Nephron (organoid): ENCODE measurements at regions not wholly inside any gene's neighbourhood (a gene's known extent, or its start where the extent isn't known, plus 50 kb on each side); places are given as distances from the start of the nearest gene placed in this dataset.
"Not testable (repeated sequence)": the region's sequence is repeated elsewhere in the genome, so short reads cannot be mapped to it uniquely, and the experiment has no call there.

Experiments used
- H3K27ac Mint-ChIP-seq, 3 experiments: 2 replicates each; pipeline ENCODE4 v1.8.0; 2020; ENCODE audit warnings: mixed read lengths in 3 of 3, mild to moderate bottlenecking in 2 of 3, moderate library complexity in 1 of 3
- H3K27me3 Mint-ChIP-seq: 2 replicates; pipeline ENCODE4 v1.8.0; 2021; ENCODE audit warnings: low read depth, mild to moderate bottlenecking, moderate library complexity, mixed read lengths
- H3K36me3 Mint-ChIP-seq: 2 replicates; pipeline ENCODE4 v1.8.0; 2020; ENCODE audit warnings: low read depth, mixed read lengths
- H3K4me1 Mint-ChIP-seq: 2 replicates; pipeline ENCODE4 v1.8.0; 2020; ENCODE audit warnings: mixed read lengths
- H3K4me3 Mint-ChIP-seq, 3 experiments: 2 replicates each; pipeline ENCODE4 v1.8.0; 2020; ENCODE audit warnings: mild to moderate bottlenecking in 3 of 3, mixed read lengths in 3 of 3, moderate library complexity in 2 of 3
- H3K9me3 Mint-ChIP-seq: 2 replicates; pipeline ENCODE4 v1.8.0; 2020; ENCODE audit warnings: mixed read lengths
- TF ChIP-seq, protein P1 (sequence below), 3 experiments: fragments of 200-600 bp; sonication (generic); IDR thresholded peaks; one replicate each; pipeline ENCODE4 v1.5.0; 2021; ENCODE audit warnings: antibody characterized with exemption in 3 of 3; ENCODE audit not compliant: unreplicated experiment in 3 of 3

DNA sequence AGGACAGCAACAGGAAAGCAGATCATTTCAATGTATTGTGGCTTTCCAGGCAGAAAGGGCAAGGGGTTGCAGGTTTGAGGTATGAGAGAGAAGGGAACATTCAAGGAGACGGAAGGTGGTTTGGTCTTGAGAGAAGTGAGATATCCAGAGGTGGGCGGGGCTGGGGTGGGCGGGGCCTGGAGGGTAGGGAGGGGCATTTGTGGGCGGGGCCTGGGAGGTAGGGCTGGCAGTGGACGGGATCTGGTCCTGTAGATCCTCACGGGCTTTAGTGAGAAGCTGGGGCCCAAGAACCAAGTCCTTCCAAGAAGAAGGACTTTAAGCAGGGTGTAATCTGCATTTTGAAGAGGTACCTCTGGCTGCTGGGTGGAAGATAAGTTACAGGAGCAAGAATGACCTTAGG, 199.2 kb downstream of the MN1 start:
- H3K36me3 Mint-ChIP-seq: no peaks in the 10 kb centered on the region
- no peaks in the 10 kb centered on the region for H3K9me3 Mint-ChIP-seq
- peaks cover 26% of the 10 kb centered on the region for H3K27me3 Mint-ChIP-seq
- peak overlapping the region in 1 of 3 experiments; percentile 77 for H3K27ac Mint-ChIP-seq
- H3K4me3 Mint-ChIP-seq: no peak overlapping the region
- TF ChIP-seq, protein P1, sequence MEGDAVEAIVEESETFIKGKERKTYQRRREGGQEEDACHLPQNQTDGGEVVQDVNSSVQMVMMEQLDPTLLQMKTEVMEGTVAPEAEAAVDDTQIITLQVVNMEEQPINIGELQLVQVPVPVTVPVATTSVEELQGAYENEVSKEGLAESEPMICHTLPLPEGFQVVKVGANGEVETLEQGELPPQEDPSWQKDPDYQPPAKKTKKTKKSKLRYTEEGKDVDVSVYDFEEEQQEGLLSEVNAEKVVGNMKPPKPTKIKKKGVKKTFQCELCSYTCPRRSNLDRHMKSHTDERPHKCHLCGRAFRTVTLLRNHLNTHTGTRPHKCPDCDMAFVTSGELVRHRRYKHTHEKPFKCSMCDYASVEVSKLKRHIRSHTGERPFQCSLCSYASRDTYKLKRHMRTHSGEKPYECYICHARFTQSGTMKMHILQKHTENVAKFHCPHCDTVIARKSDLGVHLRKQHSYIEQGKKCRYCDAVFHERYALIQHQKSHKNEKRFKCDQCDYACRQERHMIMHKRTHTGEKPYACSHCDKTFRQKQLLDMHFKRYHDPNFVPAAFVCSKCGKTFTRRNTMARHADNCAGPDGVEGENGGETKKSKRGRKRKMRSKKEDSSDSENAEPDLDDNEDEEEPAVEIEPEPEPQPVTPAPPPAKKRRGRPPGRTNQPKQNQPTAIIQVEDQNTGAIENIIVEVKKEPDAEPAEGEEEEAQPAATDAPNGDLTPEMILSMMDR (IDR thresholded peaks at IDR 0.05; ENCODE audit: unreplicated experiment in 3 of 3): no peak
- H3K4me1 Mint-ChIP-seq: peaks cover 17% of the 10 kb centered on the region

DNA sequence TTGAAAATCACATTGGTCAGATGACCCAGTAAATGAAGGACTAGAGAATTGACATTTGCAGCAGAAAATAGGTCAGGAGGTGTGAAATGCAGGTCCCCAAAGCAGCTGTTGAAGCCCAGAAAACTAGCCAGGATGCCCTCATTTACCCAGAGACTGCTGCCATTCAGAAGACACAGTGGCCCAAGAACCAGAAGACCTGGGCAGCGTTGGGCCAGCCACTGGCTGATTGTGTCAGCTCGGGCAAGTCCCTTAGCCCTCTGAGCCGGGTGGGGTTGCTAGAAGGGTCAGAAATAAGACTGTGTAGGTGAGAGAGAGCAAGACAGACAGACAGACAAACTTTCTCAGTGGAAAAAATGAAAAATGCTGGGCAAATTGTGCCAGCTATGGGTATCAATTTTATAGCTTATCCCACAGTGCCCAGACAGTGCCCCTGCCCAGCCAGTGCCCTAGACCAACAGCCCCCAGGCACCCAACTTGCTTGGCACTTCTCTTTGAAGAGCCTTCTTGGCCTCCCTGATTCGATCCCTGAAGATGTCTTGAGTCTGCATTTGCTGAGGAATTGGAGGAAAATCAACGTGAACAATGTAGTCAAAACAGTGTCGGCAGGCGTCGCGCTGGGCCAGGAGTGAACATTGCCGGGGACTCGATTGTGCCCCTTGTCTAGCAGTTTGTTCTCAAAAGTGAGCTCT, 198.3 kb downstream of the MN1 start:
- Mint-ChIP-seq H3K9me3 (no peaks in the 10 kb centered on the region), H3K4me1 (peaks cover 15% of the 10 kb centered on the region), H3K27ac (peak overlapping the region in 2 of 3 experiments; percentile 65 to 77), H3K36me3 (no peaks in the 10 kb centered on the region), H3K27me3 (peaks cover 29% of the 10 kb centered on the region), H3K4me3 (no peak overlapping the region)
- TF ChIP-seq, protein P1 (IDR thresholded peaks at IDR 0.05; ENCODE audit: unreplicated experiment in 3 of 3): no peak

DNA sequence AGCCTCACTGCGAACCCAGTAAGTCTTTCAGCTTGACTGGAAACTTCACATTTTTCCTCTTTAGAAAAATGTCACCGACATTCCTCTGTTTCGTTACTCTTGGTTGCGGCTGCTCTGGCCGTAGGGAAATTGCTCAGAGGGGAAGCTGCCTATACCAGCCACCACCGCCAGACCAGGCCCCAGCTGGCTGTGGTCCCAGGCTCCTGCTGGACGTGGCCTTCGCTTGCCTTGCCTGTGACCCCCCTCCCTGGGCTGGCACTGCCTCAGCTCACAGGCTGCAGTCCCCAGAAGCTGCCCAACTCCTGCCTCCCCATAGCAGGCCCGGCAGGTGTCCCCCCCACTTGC, 197.8 kb downstream of the MN1 start:
- Mint-ChIP-seq H3K27ac (peak overlapping the region in 2 of 3 experiments; percentile 65 to 77), H3K9me3 (no peaks in the 10 kb centered on the region), H3K36me3 (no peaks in the 10 kb centered on the region), H3K27me3 (peaks cover 33% of the 10 kb centered on the region), H3K4me1 (peaks cover 12% of the 10 kb centered on the region), H3K4me3 (no peak overlapping the region)
- TF ChIP-seq, protein P1 (IDR thresholded peaks at IDR 0.05; ENCODE audit: unreplicated experiment in 3 of 3): no peak

DNA sequence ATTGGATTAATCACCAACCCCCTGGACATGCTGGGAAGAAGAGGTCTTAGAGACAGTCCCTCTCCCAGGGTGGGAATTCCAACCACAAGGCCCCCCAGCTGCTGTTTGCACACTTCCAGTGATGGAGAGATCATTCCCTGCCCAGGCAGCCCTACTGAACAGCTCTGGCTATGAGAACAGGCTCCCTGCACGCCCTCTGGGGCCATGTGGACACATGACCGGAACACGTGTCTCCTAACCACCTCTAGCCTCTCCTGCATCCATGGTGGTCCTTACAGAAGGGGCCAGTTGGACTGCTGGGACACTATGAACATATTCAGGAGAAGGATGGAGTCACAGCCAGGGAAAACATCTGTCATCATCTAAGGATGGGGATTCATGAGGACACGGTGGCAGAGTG, 196.2 kb downstream of the MN1 start:
- H3K4me1 Mint-ChIP-seq: peaks cover 12% of the 10 kb centered on the region
- no peaks in the 10 kb centered on the region for H3K36me3 Mint-ChIP-seq
- no peaks in the 10 kb centered on the region for H3K9me3 Mint-ChIP-seq
- no peak overlapping the region for H3K4me3 Mint-ChIP-seq
- H3K27ac Mint-ChIP-seq: no peak overlapping the region
- peaks cover 35% of the 10 kb centered on the region for H3K27me3 Mint-ChIP-seq
- TF ChIP-seq, protein P1 (IDR thresholded peaks at IDR 0.05; ENCODE audit: unreplicated experiment in 3 of 3): no peak

DNA sequence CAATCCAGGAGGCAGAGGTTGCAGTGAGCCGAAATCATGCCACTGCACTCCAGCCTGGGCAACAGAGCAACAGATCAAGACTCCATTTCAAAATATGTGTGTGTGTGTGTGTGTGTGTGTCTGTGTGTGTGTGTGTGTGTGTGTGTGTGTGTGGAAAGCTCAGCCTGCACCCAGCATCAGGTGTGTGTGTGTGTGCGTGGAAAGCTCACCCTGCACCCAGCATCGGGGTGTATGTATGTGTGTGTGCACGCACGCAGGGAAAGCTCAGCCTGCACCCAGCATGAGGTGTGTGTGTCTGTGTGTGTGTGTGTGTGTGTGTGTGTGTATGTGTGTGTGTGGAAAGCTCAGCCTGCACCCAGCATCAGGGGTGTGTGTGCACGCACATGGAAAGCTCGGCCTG, 193.8 kb downstream of the MN1 start:
- not testable (repeated sequence) for H3K36me3 Mint-ChIP-seq, H3K4me3 Mint-ChIP-seq, H3K9me3 Mint-ChIP-seq, H3K4me1 Mint-ChIP-seq
- Mint-ChIP-seq H3K27me3 (peaks cover 32% of the 10 kb centered on the region), H3K27ac (peak overlapping the region in 1 of 3 experiments; percentile 78)

DNA sequence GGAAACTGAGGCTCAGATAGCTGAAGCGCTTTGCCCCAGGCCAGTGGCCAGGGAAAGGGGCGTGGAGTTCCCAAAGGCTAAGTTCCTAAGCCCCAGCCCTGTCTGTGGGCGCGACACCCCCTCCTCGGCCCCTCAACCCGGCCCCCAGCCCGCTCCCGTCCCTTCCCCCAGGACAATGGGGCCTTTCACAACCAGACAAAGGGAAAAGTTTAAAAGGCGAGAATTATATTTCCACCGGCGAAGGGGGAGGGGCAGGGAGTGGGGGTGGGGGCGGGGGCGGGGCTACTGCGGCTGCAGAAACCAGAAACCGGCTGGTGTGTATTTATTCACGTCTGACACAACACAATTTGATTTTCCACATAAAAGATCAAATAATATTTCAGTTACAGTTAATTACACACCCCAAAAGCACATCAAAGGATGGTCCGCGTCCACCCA, 192.1 kb downstream of the MN1 start:
- Mint-ChIP-seq H3K4me3 (no peak overlapping the region), H3K27me3 (peaks cover 31% of the 10 kb centered on the region), H3K36me3 (no peaks in the 10 kb centered on the region), H3K27ac (no peak overlapping the region), H3K9me3 (no peaks in the 10 kb centered on the region), H3K4me1 (peaks cover 8% of the 10 kb centered on the region)
- TF ChIP-seq, protein P1 (IDR thresholded peaks at IDR 0.05; ENCODE audit: unreplicated experiment in 3 of 3): no peak

DNA sequence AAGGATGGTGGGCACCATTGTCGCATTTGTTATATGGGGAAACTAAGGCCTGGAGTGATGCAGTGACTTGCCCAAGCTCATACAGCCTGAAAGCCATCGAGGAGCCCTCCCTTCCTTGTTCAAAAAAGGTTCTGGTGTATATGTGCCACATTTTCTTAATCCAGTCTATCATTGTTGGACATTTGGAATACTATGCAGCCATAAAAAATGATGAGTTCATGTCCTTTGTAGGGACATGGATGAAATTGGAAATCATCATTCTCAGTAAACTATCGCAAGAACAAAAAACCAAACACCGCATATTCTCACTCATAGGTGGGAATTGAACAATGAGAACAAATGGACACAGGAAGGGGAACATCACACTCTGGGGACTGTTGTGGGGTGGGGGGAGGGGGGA, 191.4 kb downstream of the MN1 start:
- peaks cover 12% of the 10 kb centered on the region for H3K4me1 Mint-ChIP-seq
- H3K4me3 Mint-ChIP-seq, H3K9me3 Mint-ChIP-seq, H3K36me3 Mint-ChIP-seq, H3K27ac Mint-ChIP-seq: not testable (repeated sequence)
- peaks cover 35% of the 10 kb centered on the region for H3K27me3 Mint-ChIP-seq
